IMR-90 (cell line): ENCODE measurements at regions not wholly inside any gene's neighbourhood (a gene's known extent, or its start where the extent isn't known, plus 50 kb on each side); places are given as distances from the start of the nearest gene placed in this dataset.

Experiments used
- ATAC-seq: fragments of 200-7000 bp; cut with Tn5 transposase; 2 replicates; pipeline ENCODE4 v1.9.1; 2020; ENCODE audit warnings: low read depth, mild to moderate bottlenecking, moderate library complexity
- BruUV-seq: library from RNA; stranded (reverse); fragments of 400-500 nt; replicated peaks from 2 replicates; lab custom pipeline; 2021; lab: Mats Ljungman, UMichigan
- CTCF ChIA-PET: fragments of 300-600 bp; formaldehyde crosslinking; extraction: SDS; loops from one replicate; lab custom pipeline; 2021; ENCODE audit warnings: antibody characterized with exemption; lab: Yijun Ruan, JAX
- POLR2A ChIA-PET: fragments of 300-600 bp; sonication (Branson Sonifier 250); formaldehyde crosslinking; loops from one replicate; lab custom pipeline; 2022; ENCODE audit warnings: antibody characterized with exemption; ENCODE audit not compliant: unreplicated experiment; lab: Charles Lee
- DNase-seq: peaks from one replicate; pipeline ENCODE4 v3.0.0; 2013
- H2AFZ ChIP-seq: replicated peaks from 2 replicates; pipeline ENCODE3; 2013; ENCODE audit warnings: low read length, mild to moderate bottlenecking; ENCODE audit not compliant: poor library complexity
- H2AK5ac ChIP-seq: 2 replicates; pipeline ENCODE4 v1.6.1; 2013; ENCODE audit warnings: low read depth, low read length, inconsistent platforms
- H2AK9ac ChIP-seq: replicated peaks from 2 replicates; pipeline ENCODE3; 2013; ENCODE audit warnings: mild to moderate bottlenecking, low read depth, low read length, moderate library complexity; ENCODE audit not compliant: poor library complexity
- H2BK120ac ChIP-seq: 2 replicates; pipeline ENCODE4 v1.6.1; 2013; ENCODE audit warnings: low read depth, low read length, inconsistent platforms
- H2BK15ac ChIP-seq: 3 replicates; pipeline ENCODE4 v1.6.1; 2013; ENCODE audit warnings: low read depth, low read length, inconsistent platforms
- H2BK20ac ChIP-seq: 2 replicates; pipeline ENCODE4 v1.6.1; 2013; ENCODE audit warnings: low read depth, mild to moderate bottlenecking, inconsistent platforms, low read length, moderate library complexity
- H2BK5ac ChIP-seq: 2 replicates; pipeline ENCODE4 v1.6.1; 2013; ENCODE audit warnings: mild to moderate bottlenecking, low read depth, low read length, inconsistent platforms; ENCODE audit not compliant: poor library complexity, severe bottlenecking
- H3K14ac ChIP-seq: replicated peaks from 2 replicates; pipeline ENCODE4 v1.6.1; 2013; ENCODE audit warnings: low read depth, low read length, inconsistent platforms
- H3K18ac ChIP-seq: 2 replicates; pipeline ENCODE4 v1.6.1; 2013; ENCODE audit warnings: low read depth, low read length, control low read depth
- H3K23ac ChIP-seq: 2 replicates; pipeline ENCODE4 v1.6.1; 2013; ENCODE audit warnings: low read depth, low read length, inconsistent platforms
- H3K27ac ChIP-seq: 2 replicates; pipeline ENCODE4 v1.5.1; 2013; ENCODE audit warnings: mild to moderate bottlenecking, control low read depth, low read length; ENCODE audit not compliant: insufficient read depth
- H3K27me3 ChIP-seq: 2 replicates; pipeline ENCODE4 v1.6.1; 2013; ENCODE audit warnings: low read length; ENCODE audit not compliant: control insufficient read depth, insufficient read depth
- H3K36me3 ChIP-seq: 2 replicates; pipeline ENCODE4 v1.6.1; 2013; ENCODE audit warnings: low read length, mixed read lengths; ENCODE audit not compliant: control insufficient read depth, insufficient read depth
- H3K4ac ChIP-seq: 2 replicates; pipeline ENCODE4 v1.6.1; 2013; ENCODE audit warnings: low read depth, low read length, inconsistent platforms
- H3K4me1 ChIP-seq: 2 replicates; pipeline ENCODE4 v1.6.1; 2013; ENCODE audit warnings: low read length, mixed read lengths; ENCODE audit not compliant: control insufficient read depth, insufficient read depth
- H3K4me2 ChIP-seq: 2 replicates; pipeline ENCODE4 v1.6.1; 2013; ENCODE audit warnings: low read depth, mild to moderate bottlenecking, control low read depth, low read length, moderate library complexity
- H3K4me3 ChIP-seq: 2 replicates; pipeline ENCODE4 v1.5.1; 2013; ENCODE audit warnings: low read depth, mild to moderate bottlenecking, control low read depth, low read length, moderate library complexity; ENCODE audit not compliant: insufficient read depth
- H3K56ac ChIP-seq: 2 replicates; pipeline ENCODE4 v1.6.1; 2013; ENCODE audit warnings: low read length, inconsistent platforms; ENCODE audit not compliant: insufficient read depth; ENCODE audit errors: extremely low read depth
- H3K79me1 ChIP-seq, 2 experiments: 2 replicates each; pipeline ENCODE4 v1.6.1; 2013; ENCODE audit warnings: low read length in 2 of 2, inconsistent platforms in 1 of 2, low read depth in 1 of 2
- H3K9ac ChIP-seq: 2 replicates; pipeline ENCODE4 v1.6.1; 2013; ENCODE audit warnings: low read depth, low read length, control low read depth
- H3K9me1 ChIP-seq: 2 replicates; pipeline ENCODE4 v1.6.1; 2013; ENCODE audit warnings: low read length, inconsistent platforms; ENCODE audit not compliant: insufficient read depth
- H3K9me3 ChIP-seq: 2 replicates; pipeline ENCODE4 v1.6.1; 2013; ENCODE audit warnings: low read length; ENCODE audit not compliant: control insufficient read depth, insufficient read depth
- H4K20me1 ChIP-seq: 2 replicates; pipeline ENCODE4 v1.6.1; 2013; ENCODE audit warnings: low read length, inconsistent platforms; ENCODE audit not compliant: insufficient read depth
- H4K5ac ChIP-seq: 2 replicates; pipeline ENCODE4 v1.6.1; 2013; ENCODE audit warnings: mild to moderate bottlenecking, low read depth, low read length, control low read depth
- H4K8ac ChIP-seq, 2 experiments: 2 replicates each; pipeline ENCODE4 v1.6.1; 2013; ENCODE audit warnings: low read depth in 2 of 2, low read length in 2 of 2, control low read depth in 1 of 2, inconsistent platforms in 1 of 2
- H4K91ac ChIP-seq: 2 replicates; pipeline ENCODE4 v1.6.1; 2013; ENCODE audit warnings: low read depth, low read length, inconsistent platforms; ENCODE audit not compliant: insufficient read depth
- CHD1 ChIP-seq: IDR thresholded peaks from 2 replicates; pipeline ENCODE4 v1.6.1; 2012; ENCODE audit warnings: low read depth, low read length, improper control_type of control experiment
- FOS ChIP-seq: fragments of 150-350 bp; IDR thresholded peaks from 2 replicates; pipeline ENCODE4 v1.6.1; 2016; ENCODE audit warnings: low read depth, low read length
- MAFK ChIP-seq: IDR thresholded peaks from 2 replicates; pipeline ENCODE4 v1.6.1; 2012; ENCODE audit warnings: low read depth, low read length, improper control_type of control experiment
- MAZ ChIP-seq: IDR thresholded peaks from 2 replicates; pipeline ENCODE4 v1.6.1; 2012; ENCODE audit warnings: low read depth, mild to moderate bottlenecking, low read length, improper control_type of control experiment, moderate library complexity, borderline replicate concordance
- MXI1 ChIP-seq: IDR thresholded peaks from 2 replicates; pipeline ENCODE4 v1.6.1; 2012; ENCODE audit warnings: low read depth, mild to moderate bottlenecking, low read length, moderate library complexity, borderline replicate concordance
- POLR2A ChIP-seq: IDR thresholded peaks from 2 replicates; pipeline ENCODE4 v1.6.1; 2012; ENCODE audit warnings: mild to moderate bottlenecking, low read depth, low read length
- RCOR1 ChIP-seq: IDR thresholded peaks from 2 replicates; pipeline ENCODE4 v1.6.1; 2012; ENCODE audit warnings: mild to moderate bottlenecking, low read length, improper control_type of control experiment; ENCODE audit not compliant: insufficient replicate concordance
- RFX5 ChIP-seq: IDR thresholded peaks from 2 replicates; pipeline ENCODE4 v1.8.0; 2012; ENCODE audit warnings: low read depth, mild to moderate bottlenecking, low read length, moderate library complexity
- SMC3 ChIP-seq: fragments of 150-350 bp; IDR thresholded peaks from 2 replicates; pipeline ENCODE4 v1.6.1; 2016; ENCODE audit warnings: low read depth, mild to moderate bottlenecking, antibody characterized with exemption, low read length, moderate library complexity
- WGBS, 2 experiments: methylation state at CpG; one replicate each; pipeline versions ENCODE4 v1.1.5 to v1.1.7; 2013; ENCODE audit warnings: missing lambda C conversion rate in 2 of 2; ENCODE audit not compliant: insufficient read length in 1 of 2; ENCODE audit errors: extremely low coverage in 2 of 2; 5-methylcytosine and 5-hydroxymethylcytosine counted together
- dilution Hi-C: fragments of 300-500 bp; cut with HindIII; formaldehyde crosslinking; loops from one replicate; pipeline ENCODE4 v1.14.3; 2018; ENCODE audit warnings: low sequenced_read_pairs; ENCODE audit not compliant: unreplicated experiment
- in situ Hi-C: fragments of 300-500 bp; cut with MboI; formaldehyde crosslinking; loops from 3 replicates; pipeline ENCODE4 v1.14.3; 2019; ENCODE audit warnings: low sequenced_read_pairs, inconsistent platforms, mixed read lengths
- intact Hi-C: fragments of 100-400 bp; cut with micrococcal nuclease; formaldehyde crosslinking; loops from 2 replicates; pipeline ENCODE4 v1.10.0; 2022
- TF ChIP-seq, protein P1 (sequence below): fragments of 150-350 bp; IDR thresholded peaks from 2 replicates; pipeline ENCODE4 v1.6.1; 2016; ENCODE audit warnings: low read depth, mild to moderate bottlenecking, low read length, moderate library complexity, borderline replicate concordance
- TF ChIP-seq, protein P2 (sequence below): fragments of 150-350 bp; IDR thresholded peaks from 2 replicates; pipeline ENCODE4 v1.6.1; 2017; ENCODE audit warnings: mild to moderate bottlenecking, antibody characterized with exemption, low read length, low read depth

DNA sequence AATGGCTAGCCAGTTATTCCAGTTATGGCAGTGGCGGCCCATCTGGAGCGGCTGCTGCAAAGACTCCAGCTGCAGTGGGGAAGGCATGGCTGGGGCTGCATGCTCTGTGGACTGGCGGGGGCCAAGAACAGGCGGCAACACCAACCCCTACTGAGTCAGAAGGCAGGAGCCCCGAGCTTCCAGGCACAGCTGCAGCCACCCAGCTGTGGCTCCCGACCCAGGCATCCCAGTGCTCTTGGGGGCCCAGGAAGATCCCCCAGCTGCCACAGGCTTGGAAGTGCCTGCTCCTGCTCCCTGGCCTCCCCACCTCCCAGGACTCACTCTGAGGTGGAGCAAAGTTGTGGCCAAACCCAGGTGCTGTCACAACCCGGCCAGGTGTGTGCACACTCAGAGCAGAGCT lies 317.0 kb upstream of the RRP15 start:
- no peak overlapping the region for H4K91ac ChIP-seq
- H3K4me2 ChIP-seq: no peak overlapping the region
- no peak overlapping the region for H3K14ac ChIP-seq
- H2AFZ ChIP-seq: no peak overlapping the region
- no peaks in the 10 kb centered on the region for H3K27me3 ChIP-seq
- no peak for TF ChIP-seq FOS
- TF ChIP-seq RCOR1: no peak
- TF ChIP-seq SMC3: no peak
- TF ChIP-seq MXI1: no peak
- no peak for TF ChIP-seq RFX5
- no peak for TF ChIP-seq CHD1
- TF ChIP-seq, protein P1, sequence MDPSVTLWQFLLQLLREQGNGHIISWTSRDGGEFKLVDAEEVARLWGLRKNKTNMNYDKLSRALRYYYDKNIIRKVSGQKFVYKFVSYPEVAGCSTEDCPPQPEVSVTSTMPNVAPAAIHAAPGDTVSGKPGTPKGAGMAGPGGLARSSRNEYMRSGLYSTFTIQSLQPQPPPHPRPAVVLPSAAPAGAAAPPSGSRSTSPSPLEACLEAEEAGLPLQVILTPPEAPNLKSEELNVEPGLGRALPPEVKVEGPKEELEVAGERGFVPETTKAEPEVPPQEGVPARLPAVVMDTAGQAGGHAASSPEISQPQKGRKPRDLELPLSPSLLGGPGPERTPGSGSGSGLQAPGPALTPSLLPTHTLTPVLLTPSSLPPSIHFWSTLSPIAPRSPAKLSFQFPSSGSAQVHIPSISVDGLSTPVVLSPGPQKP: no peak
- no peak for TF ChIP-seq MAZ
- TF ChIP-seq MAFK: no peak
- TF ChIP-seq, protein P2, sequence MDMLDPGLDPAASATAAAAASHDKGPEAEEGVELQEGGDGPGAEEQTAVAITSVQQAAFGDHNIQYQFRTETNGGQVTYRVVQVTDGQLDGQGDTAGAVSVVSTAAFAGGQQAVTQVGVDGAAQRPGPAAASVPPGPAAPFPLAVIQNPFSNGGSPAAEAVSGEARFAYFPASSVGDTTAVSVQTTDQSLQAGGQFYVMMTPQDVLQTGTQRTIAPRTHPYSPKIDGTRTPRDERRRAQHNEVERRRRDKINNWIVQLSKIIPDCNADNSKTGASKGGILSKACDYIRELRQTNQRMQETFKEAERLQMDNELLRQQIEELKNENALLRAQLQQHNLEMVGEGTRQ: no peak
- TF ChIP-seq POLR2A: no peak
- no peaks in the 10 kb centered on the region for H3K9me1 ChIP-seq
- H3K9ac ChIP-seq: no peak overlapping the region
- no peaks in the 10 kb centered on the region for H4K20me1 ChIP-seq
- no peak overlapping the region for H2BK15ac ChIP-seq
- ATAC-seq (no peak), DNase-seq (no peak)
- no peak overlapping the region for H3K27ac ChIP-seq
- no peak overlapping the region for H3K18ac ChIP-seq
- 93% methylated on average over 2 of the region's 7 CpGs; no CpG with 5 or more reads in 1 of the 2 experiments for WGBS, 2 experiments
- H3K9me3 ChIP-seq: peaks cover 6% of the 10 kb centered on the region; the same call in 1 of the 2 replicates
- H2BK5ac ChIP-seq: no peak overlapping the region
- no peak overlapping the region for H4K8ac ChIP-seq
- H2AK5ac ChIP-seq: no peak overlapping the region
- H2BK20ac ChIP-seq: no peak overlapping the region
- no peaks in the 10 kb centered on the region for H3K79me1 ChIP-seq
- H4K5ac ChIP-seq: no peak overlapping the region
- CTCF ChIA-PET: no interaction called here
- no peak overlapping the region for H3K4me3 ChIP-seq
- H3K4me1 ChIP-seq: no peaks in the 10 kb centered on the region
- POLR2A ChIA-PET: no interaction called here
- no peak overlapping the region for H3K23ac ChIP-seq
- intact Hi-C loops: no loop called here
- H3K56ac ChIP-seq: no peak overlapping the region
- no TSS peak for BruUV-seq
- H2BK120ac ChIP-seq: no peak overlapping the region
- H2AK9ac ChIP-seq: no peak overlapping the region
- in situ Hi-C loops: no loop called here
- no peaks in the 10 kb centered on the region for H3K36me3 ChIP-seq
- H3K4ac ChIP-seq: no peak overlapping the region
- dilution Hi-C loops: no loop called here
